RWPE2 (cell line): ENCODE measurements at regions not wholly inside any gene's neighbourhood (a gene's known extent, or its start where the extent isn't known, plus 50 kb on each side); places are given as distances from the start of the nearest gene placed in this dataset.

ENCODE experiments used
- ATAC-seq: fragments of 200-7000 bp; cut with Tn5 transposase; 3 replicates; pipeline ENCODE4 v1.9.1; 2021; ENCODE audit warnings: low read depth
- DNase-seq: peaks from one replicate; pipeline ENCODE4 v3.0.0-alpha.2; 2020; ENCODE audit warnings: low spot score
- H3K27ac ChIP-seq: fragments of 450-650 bp; 2 replicates; pipeline ENCODE4 v1.5.1; 2017; ENCODE audit warnings: mild to moderate bottlenecking; ENCODE audit not compliant: poor library complexity, severe bottlenecking
- H3K27me3 ChIP-seq: fragments of 250-450 bp; sonication (Bioruptor Pico); 2 replicates; pipeline ENCODE4 v1.5.1; 2021; ENCODE audit warnings: mild to moderate bottlenecking, moderate library complexity; ENCODE audit not compliant: insufficient read depth, poor library complexity, severe bottlenecking
- H3K36me3 ChIP-seq: fragments of 250-450 bp; sonication (Bioruptor Pico); 2 replicates; pipeline ENCODE4 v1.5.1; 2020; ENCODE audit warnings: low read depth, mild to moderate bottlenecking, moderate library complexity
- H3K4me1 ChIP-seq: fragments of 250-450 bp; sonication (Bioruptor Pico); 2 replicates; pipeline ENCODE4 v1.5.1; 2021; ENCODE audit warnings: mild to moderate bottlenecking, moderate library complexity; ENCODE audit not compliant: insufficient read depth, poor library complexity, severe bottlenecking
- H3K4me3 ChIP-seq: fragments of 250-450 bp; sonication (Bioruptor Pico); 2 replicates; pipeline ENCODE4 v1.5.1; 2021; ENCODE audit warnings: mild to moderate bottlenecking, moderate library complexity; ENCODE audit not compliant: severe bottlenecking
- H3K9me3 ChIP-seq: fragments of 250-450 bp; sonication (Bioruptor Pico); 2 replicates; pipeline ENCODE4 v1.5.1; 2021; ENCODE audit warnings: mild to moderate bottlenecking, moderate library complexity; ENCODE audit not compliant: severe bottlenecking
- CTCF ChIP-seq: fragments of 450-650 bp; IDR thresholded peaks from one replicate; pipeline ENCODE4 v1.5.1; 2017; ENCODE audit warnings: mild to moderate bottlenecking, moderate library complexity; ENCODE audit not compliant: poor library complexity, severe bottlenecking

DNA sequence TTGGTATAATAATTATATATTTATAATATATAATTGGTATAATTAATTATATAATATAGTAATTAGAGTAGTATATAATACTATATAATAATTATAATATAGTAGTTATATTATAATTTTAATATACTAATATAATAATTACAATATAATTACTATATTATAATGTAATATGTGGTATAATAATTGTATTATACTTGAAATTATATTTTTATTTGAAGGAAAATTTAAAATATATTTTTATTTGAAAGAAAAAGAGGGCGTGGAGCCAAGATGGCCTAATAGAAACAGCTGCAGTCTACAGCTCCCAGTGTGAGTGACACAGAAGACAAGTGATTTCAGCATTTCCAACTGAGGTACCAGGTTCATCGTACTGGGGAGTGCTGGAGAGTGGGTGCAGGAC, 365.9 kb downstream of the MMUT start:
- H3K9me3 ChIP-seq, result no peaks in the 10 kb centered on the region
- TF ChIP-seq CTCF, result no peak
- DNase-seq, result no peak
- no peak for ATAC-seq
- no peak overlapping the region for H3K27ac ChIP-seq
- H3K27me3 ChIP-seq, result no peaks in the 10 kb centered on the region
- H3K4me3 ChIP-seq, result no peak overlapping the region
- no peaks in the 10 kb centered on the region for H3K36me3 ChIP-seq
- H3K4me1 ChIP-seq, result no peaks in the 10 kb centered on the region

- Histone ChIP-seq H3K36me3 (no peaks in the 10 kb centered on the region), H3K27ac (no peak overlapping the region), H3K27me3 (no peaks in the 10 kb centered on the region), H3K9me3 (no peaks in the 10 kb centered on the region), H3K4me1 (no peaks in the 10 kb centered on the region), H3K4me3 (no peak overlapping the region)
- DNase-seq (no peak), ATAC-seq (no peak)
- no peak for TF ChIP-seq CTCF
Observed at GRCh38 chr6:49088631-49089030, 374.4 kb downstream of the MMUT start.

GRCh38 chr6:49087369-49087768, 375.7 kb downstream of the MMUT start:
- Histone ChIP-seq H3K4me3 (no peak overlapping the region), H3K27ac (no peak overlapping the region), H3K4me1 (no peaks in the 10 kb centered on the region), H3K27me3 (no peaks in the 10 kb centered on the region), H3K9me3 (no peaks in the 10 kb centered on the region), H3K36me3 (no peaks in the 10 kb centered on the region)
- no peak for ATAC-seq
- TF ChIP-seq CTCF, result no peak
- no peak for DNase-seq

DNA sequence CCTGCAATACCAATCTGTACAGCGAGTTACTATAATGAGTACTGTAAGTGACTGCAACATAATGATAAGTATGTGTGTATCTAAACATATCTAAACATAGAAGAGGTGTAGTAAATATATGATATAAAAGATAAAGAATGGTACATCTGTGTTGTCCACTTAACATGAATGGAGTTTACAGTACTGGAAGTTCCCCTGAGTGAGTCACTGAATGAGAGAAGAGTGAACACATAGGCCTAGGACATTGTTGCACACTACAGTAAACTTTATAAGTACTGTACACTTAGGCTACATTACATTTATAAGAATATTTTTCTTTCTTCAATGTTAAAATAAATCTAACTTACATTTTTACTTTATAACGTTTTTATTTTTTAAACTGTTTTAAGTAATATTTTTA, 380.4 kb downstream of the MMUT start:
- no peak overlapping the region for H3K27ac ChIP-seq
- DNase-seq (no peak), ATAC-seq (peak; percentile 36; the same call in 1 of the 3 replicates)
- H3K36me3 ChIP-seq, result no peaks in the 10 kb centered on the region
- no peak overlapping the region for H3K4me3 ChIP-seq
- TF ChIP-seq CTCF, result no peak
- H3K9me3 ChIP-seq, result no peaks in the 10 kb centered on the region
- H3K4me1 ChIP-seq, result no peaks in the 10 kb centered on the region
- H3K27me3 ChIP-seq, result no peaks in the 10 kb centered on the region

DNA sequence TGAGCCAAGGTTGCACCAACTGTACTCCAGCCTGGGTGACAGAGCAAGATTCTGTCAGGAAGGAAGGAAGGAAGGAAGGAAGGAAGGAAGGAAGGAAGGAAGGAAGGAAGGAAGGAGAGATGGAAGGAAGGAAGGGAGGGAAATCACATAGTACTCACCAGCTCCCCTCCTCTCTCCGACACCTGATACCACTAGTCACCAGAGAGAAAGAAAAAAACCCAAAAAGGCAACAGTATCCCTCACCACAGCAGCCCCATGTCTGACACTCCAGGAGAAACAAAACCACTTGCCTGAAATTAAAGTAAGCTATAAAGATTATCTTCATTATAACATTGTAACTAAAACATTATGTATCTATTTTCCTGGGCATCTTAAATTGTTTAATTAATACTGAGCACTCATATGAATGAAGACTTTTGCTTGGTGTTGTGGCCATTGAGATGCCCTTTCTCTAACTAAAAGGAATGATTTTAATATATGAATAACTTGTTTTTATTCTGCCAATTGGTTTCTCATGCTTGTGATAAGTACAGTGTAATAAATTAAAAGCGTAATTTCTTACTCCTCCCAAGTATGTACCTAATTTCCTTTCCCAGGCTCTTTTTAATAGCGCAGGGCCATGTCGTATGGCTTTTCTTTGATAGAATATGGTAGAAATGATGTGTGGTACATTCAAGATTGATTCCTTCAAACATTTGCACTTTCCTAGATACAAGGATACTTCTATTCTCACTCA, 390.0 kb downstream of the MMUT start:
- no peaks in the 10 kb centered on the region for H3K9me3 ChIP-seq
- no peaks in the 10 kb centered on the region for H3K27me3 ChIP-seq
- H3K4me3 ChIP-seq, result no peak overlapping the region
- ATAC-seq (no peak), DNase-seq (no peak)
- H3K27ac ChIP-seq, result no peak overlapping the region
- TF ChIP-seq CTCF, result no peak
- no peaks in the 10 kb centered on the region for H3K36me3 ChIP-seq
- H3K4me1 ChIP-seq, result no peaks in the 10 kb centered on the region
